Activated T-helper 1 cell treated with anti-CD3 and anti-CD28 coated beads, Interleukin-12 subunit alpha, Interleukin-12 subunit beta, Interleukin-2, Interleukin-4 antibody, amounts not matched to agents 30 ng/mL and 10 ng/mL and 1 ng/mL, durations not matched to agents 14 hours and 24 hours and 36 hours (primary cell): ENCODE measurements at regions not wholly inside any gene's neighbourhood (a gene's known extent, or its start where the extent isn't known, plus 50 kb on each side); places are given as distances from the start of the nearest gene placed in this dataset.

Source experiments
- DNase-seq: peaks from one replicate; pipeline ENCODE4 v3.0.0; 2021; ENCODE audit warnings: low spot score
- H3K27ac Mint-ChIP-seq: one replicate; pipeline ENCODE4 v1.8.0; 2021; ENCODE audit warnings: mild to moderate bottlenecking, mixed read lengths
- H3K27me3 Mint-ChIP-seq: one replicate; pipeline ENCODE4 v1.8.0; 2022; ENCODE audit warnings: mild to moderate bottlenecking, moderate library complexity, mixed read lengths; ENCODE audit not compliant: insufficient read depth
- H3K36me3 Mint-ChIP-seq: one replicate; pipeline ENCODE4 v1.8.0; 2021; ENCODE audit warnings: low read depth, mixed read lengths
- H3K4me1 Mint-ChIP-seq: one replicate; pipeline ENCODE4 v1.8.0; 2021; ENCODE audit warnings: low read depth, mixed read lengths
- H3K4me3 Mint-ChIP-seq: one replicate; pipeline ENCODE4 v1.8.0; 2021; ENCODE audit warnings: mild to moderate bottlenecking, moderate library complexity, mixed read lengths
- H3K9me3 Mint-ChIP-seq: one replicate; pipeline ENCODE4 v1.8.0; 2021; ENCODE audit warnings: mixed read lengths
- intact Hi-C: fragments of 100-400 bp; cut with micrococcal nuclease; formaldehyde crosslinking; loops from one replicate; pipeline ENCODE4 v1.15.1; 2024

- Mint-ChIP-seq H3K27ac (no peak overlapping the region), H3K36me3 (no peaks in the 10 kb centered on the region), H3K9me3 (peaks cover 6% of the 10 kb centered on the region), H3K4me3 (no peak overlapping the region), H3K4me1 (no peaks in the 10 kb centered on the region), H3K27me3 (no peaks in the 10 kb centered on the region)
- intact Hi-C loops: no loop called here
- DNase-seq: no peak
These were observed 268.3 kb upstream of the CDH20 start for GRCh38 chr18:61064911-61065310.

- Mint-ChIP-seq H3K36me3 (no peaks in the 10 kb centered on the region), H3K9me3 (peaks cover 3% of the 10 kb centered on the region)
These were observed 256.2 kb upstream of the CDH20 start for GRCh38 chr18:61076986-61077385.

GRCh38 chr18:61079714-61080113 lies 253.5 kb upstream of the CDH20 start:
- intact Hi-C loops: no loop called here
- no peak overlapping the region for H3K4me3 Mint-ChIP-seq

More at GRCh38 chr18:61076986-61077385, 256.2 kb upstream of the CDH20 start:
- no peak overlapping the region for H3K27ac Mint-ChIP-seq
- H3K4me1 Mint-ChIP-seq: no peaks in the 10 kb centered on the region
- H3K27me3 Mint-ChIP-seq: no peaks in the 10 kb centered on the region
- no peak for DNase-seq
- intact Hi-C loops: no loop called here
- H3K4me3 Mint-ChIP-seq: no peak overlapping the region

GRCh38 chr18:61080954-61081528 lies 252.2 kb upstream of the CDH20 start:
- intact Hi-C loops: no loop called here
- DNase-seq: no peak
- H3K27ac Mint-ChIP-seq: no peak overlapping the region
- no peak overlapping the region for H3K4me3 Mint-ChIP-seq
- H3K27me3 Mint-ChIP-seq: no peaks in the 10 kb centered on the region
- H3K4me1 Mint-ChIP-seq: no peaks in the 10 kb centered on the region
- H3K9me3 Mint-ChIP-seq: no peaks in the 10 kb centered on the region
- no peaks in the 10 kb centered on the region for H3K36me3 Mint-ChIP-seq

More at GRCh38 chr18:61079714-61080113, 253.5 kb upstream of the CDH20 start:
- no peak for DNase-seq
- Mint-ChIP-seq H3K4me1 (no peaks in the 10 kb centered on the region), H3K27me3 (no peaks in the 10 kb centered on the region), H3K36me3 (no peaks in the 10 kb centered on the region), H3K27ac (no peak overlapping the region), H3K9me3 (no peaks in the 10 kb centered on the region)

GRCh38 chr18:61082976-61083630 lies 250.1 kb upstream of the CDH20 start:
- DNase-seq: no peak
- intact Hi-C loops: no loop called here
- Mint-ChIP-seq H3K36me3 (no peaks in the 10 kb centered on the region), H3K9me3 (no peaks in the 10 kb centered on the region), H3K27me3 (no peaks in the 10 kb centered on the region), H3K4me3 (no peak overlapping the region), H3K27ac (no peak overlapping the region), H3K4me1 (no peaks in the 10 kb centered on the region)

GRCh38 chr18:61085036-61085435 lies 248.2 kb upstream of the CDH20 start:
- DNase-seq: no peak
- no peaks in the 10 kb centered on the region for H3K9me3 Mint-ChIP-seq
- H3K27me3 Mint-ChIP-seq: no peaks in the 10 kb centered on the region

GRCh38 chr18:61085761-61086160 lies 247.5 kb upstream of the CDH20 start:
- H3K27me3 Mint-ChIP-seq: no peaks in the 10 kb centered on the region
- no peak overlapping the region for H3K27ac Mint-ChIP-seq
- intact Hi-C loops: no loop called here
- no peaks in the 10 kb centered on the region for H3K9me3 Mint-ChIP-seq
- no peak overlapping the region for H3K4me3 Mint-ChIP-seq
- H3K36me3 Mint-ChIP-seq: no peaks in the 10 kb centered on the region
- DNase-seq: no peak
- H3K4me1 Mint-ChIP-seq: no peaks in the 10 kb centered on the region

More at GRCh38 chr18:61085036-61085435, 248.2 kb upstream of the CDH20 start:
- Mint-ChIP-seq H3K4me3 (no peak overlapping the region), H3K4me1 (no peaks in the 10 kb centered on the region), H3K27ac (no peak overlapping the region), H3K36me3 (no peaks in the 10 kb centered on the region)
- intact Hi-C loops: no loop called here

GRCh38 chr18:61086657-61087056 lies 246.6 kb upstream of the CDH20 start:
- Mint-ChIP-seq H3K9me3 (no peaks in the 10 kb centered on the region), H3K4me3 (no peak overlapping the region), H3K36me3 (no peaks in the 10 kb centered on the region), H3K27me3 (no peaks in the 10 kb centered on the region), H3K27ac (no peak overlapping the region), H3K4me1 (no peaks in the 10 kb centered on the region)
- intact Hi-C loops: no loop called here
- DNase-seq: no peak

GRCh38 chr18:61091379-61091778 lies 241.9 kb upstream of the CDH20 start:
- no peaks in the 10 kb centered on the region for H3K4me1 Mint-ChIP-seq
- H3K4me3 Mint-ChIP-seq: no peak overlapping the region
- no peaks in the 10 kb centered on the region for H3K27me3 Mint-ChIP-seq
- H3K27ac Mint-ChIP-seq: no peak overlapping the region
- no peaks in the 10 kb centered on the region for H3K36me3 Mint-ChIP-seq
- intact Hi-C loops: no loop called here
- H3K9me3 Mint-ChIP-seq: no peaks in the 10 kb centered on the region
- no peak for DNase-seq

- DNase-seq: no peak
- H3K4me1 Mint-ChIP-seq: no peaks in the 10 kb centered on the region
- no peak overlapping the region for H3K27ac Mint-ChIP-seq
- no peaks in the 10 kb centered on the region for H3K9me3 Mint-ChIP-seq
- no peaks in the 10 kb centered on the region for H3K36me3 Mint-ChIP-seq
- intact Hi-C loops: no loop called here
- H3K27me3 Mint-ChIP-seq: no peaks in the 10 kb centered on the region
- no peak overlapping the region for H3K4me3 Mint-ChIP-seq
These were observed 239.3 kb upstream of the CDH20 start for GRCh38 chr18:61093965-61094364.

GRCh38 chr18:61096226-61096625 lies 237.0 kb upstream of the CDH20 start:
- Mint-ChIP-seq H3K9me3 (no peaks in the 10 kb centered on the region), H3K27me3 (no peaks in the 10 kb centered on the region)
- intact Hi-C loops: no loop called here

GRCh38 chr18:61107113-61107512 lies 226.1 kb upstream of the CDH20 start:
- H3K27me3 Mint-ChIP-seq: no peaks in the 10 kb centered on the region

More at GRCh38 chr18:61096226-61096625, 237.0 kb upstream of the CDH20 start:
- Mint-ChIP-seq H3K4me1 (no peaks in the 10 kb centered on the region), H3K36me3 (no peaks in the 10 kb centered on the region), H3K4me3 (no peak overlapping the region), H3K27ac (no peak overlapping the region)
- no peak for DNase-seq

GRCh38 chr18:61108706-61109105 lies 224.5 kb upstream of the CDH20 start:
- Mint-ChIP-seq H3K9me3 (no peaks in the 10 kb centered on the region), H3K36me3 (no peaks in the 10 kb centered on the region)

More at GRCh38 chr18:61107113-61107512, 226.1 kb upstream of the CDH20 start:
- DNase-seq: no peak
- Mint-ChIP-seq H3K36me3 (no peaks in the 10 kb centered on the region), H3K4me1 (no peaks in the 10 kb centered on the region), H3K9me3 (no peaks in the 10 kb centered on the region), H3K4me3 (no peak overlapping the region), H3K27ac (no peak overlapping the region)
- intact Hi-C loops: no loop called here

More at GRCh38 chr18:61108706-61109105, 224.5 kb upstream of the CDH20 start:
- DNase-seq: no peak
- intact Hi-C loops: no loop called here
- Mint-ChIP-seq H3K27ac (no peak overlapping the region), H3K27me3 (no peaks in the 10 kb centered on the region), H3K4me1 (no peaks in the 10 kb centered on the region), H3K4me3 (no peak overlapping the region)
